Stimulated activated CD4-positive, alpha-beta T cell treated with anti-CD3 and anti-CD28 coated beads, Interleukin-15, amount 100 ng/mL, for 48 hours (primary cell): ENCODE measurements at regions not wholly inside any gene's neighbourhood (a gene's known extent, or its start where the extent isn't known, plus 50 kb on each side); places are given as distances from the start of the nearest gene placed in this dataset.

Source experiments
- DNase-seq, 2 donors: peaks; one replicate each; pipeline ENCODE4 v3.0.0-alpha.2; 2020; ENCODE audit warnings: low read depth in 2 of 2

DNA sequence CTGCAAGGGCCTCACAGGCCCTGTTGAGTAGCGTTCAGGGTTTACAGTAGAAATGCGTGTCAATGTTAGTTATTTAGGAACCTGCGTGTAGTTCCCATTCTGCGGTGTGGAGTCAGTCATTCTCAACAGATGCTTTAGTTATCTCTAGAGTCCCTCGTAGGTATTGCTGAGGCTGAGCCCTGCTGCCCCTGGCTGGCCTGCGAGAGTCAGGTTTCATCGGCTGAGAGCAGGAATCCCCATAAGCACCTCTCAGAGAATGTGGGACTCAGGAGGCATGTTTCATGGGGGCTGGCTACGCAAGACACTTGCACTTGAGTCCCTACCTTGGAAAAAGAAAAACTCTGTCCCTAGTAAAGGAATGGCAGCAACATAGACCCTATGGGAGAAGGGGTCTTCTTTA is 347.5 kb upstream of the ASIC2 start:
- no peak for DNase-seq

DNA sequence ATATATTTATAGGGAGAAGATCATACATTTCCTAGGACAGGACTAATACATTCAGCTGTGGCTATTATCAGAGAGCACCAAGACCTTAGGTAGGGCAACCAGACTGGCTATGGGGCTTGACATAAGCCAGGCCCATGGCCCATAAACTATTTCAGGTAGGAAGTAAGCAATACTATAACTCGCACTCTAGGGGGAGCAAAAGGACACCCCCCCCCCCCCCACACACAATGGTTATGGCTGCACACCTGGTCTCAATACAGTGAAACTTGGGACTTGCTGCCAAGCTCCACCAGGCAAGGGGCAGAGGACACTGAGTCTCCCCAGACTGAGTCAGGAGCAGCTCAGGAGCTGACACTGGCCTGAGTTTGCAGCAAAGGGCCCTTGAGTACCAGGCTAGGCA is 348.9 kb upstream of the ASIC2 start:
- no peak for DNase-seq

DNA sequence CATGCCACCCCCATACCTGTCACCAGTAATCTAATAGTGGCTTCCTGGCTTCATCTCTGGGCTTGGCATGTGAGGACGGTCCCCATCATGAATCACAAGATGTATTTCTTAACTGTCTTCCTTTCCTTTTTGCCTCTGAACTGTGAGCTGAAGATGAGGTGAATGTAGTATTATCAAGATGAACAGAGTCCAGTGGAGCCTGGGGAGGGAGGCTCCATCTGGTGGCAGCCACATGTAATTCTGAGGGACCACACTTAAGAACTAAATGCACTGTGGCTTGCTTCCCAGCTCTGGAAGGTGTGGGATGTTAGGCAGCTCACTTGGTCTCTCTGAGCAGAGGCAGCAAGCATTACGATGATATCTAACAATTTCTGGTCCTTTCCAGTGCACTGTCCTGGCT is 354.9 kb upstream of the ASIC2 start:
- no peak for DNase-seq

- no peak for DNase-seq
Measured at GRCh38 chr17:33650304-33650703, 357.2 kb upstream of the ASIC2 start.

DNA sequence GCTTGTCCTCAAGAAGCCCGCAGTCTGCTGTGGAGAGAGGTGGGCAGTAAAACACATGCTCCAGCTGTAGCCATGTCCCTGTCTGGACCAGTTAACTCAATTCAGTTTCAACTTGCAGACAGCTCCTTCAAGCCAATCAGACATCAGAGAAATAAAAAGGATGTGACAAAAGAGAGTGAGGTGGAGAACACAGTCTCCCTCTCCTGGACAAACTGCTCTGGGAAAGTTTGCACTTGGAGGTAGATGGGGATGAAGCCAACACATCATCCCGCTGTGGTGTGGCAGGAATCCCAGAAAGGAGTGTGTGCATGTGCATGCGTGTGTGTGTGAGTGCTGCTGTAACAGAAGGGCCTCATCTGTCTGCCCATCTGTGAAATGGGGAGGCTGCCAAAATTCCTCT is 358.6 kb upstream of the ASIC2 start:
- DNase-seq: no peak

- DNase-seq: no peak
Measured at GRCh38 chr17:33652731-33653398, 359.8 kb upstream of the ASIC2 start.

DNA sequence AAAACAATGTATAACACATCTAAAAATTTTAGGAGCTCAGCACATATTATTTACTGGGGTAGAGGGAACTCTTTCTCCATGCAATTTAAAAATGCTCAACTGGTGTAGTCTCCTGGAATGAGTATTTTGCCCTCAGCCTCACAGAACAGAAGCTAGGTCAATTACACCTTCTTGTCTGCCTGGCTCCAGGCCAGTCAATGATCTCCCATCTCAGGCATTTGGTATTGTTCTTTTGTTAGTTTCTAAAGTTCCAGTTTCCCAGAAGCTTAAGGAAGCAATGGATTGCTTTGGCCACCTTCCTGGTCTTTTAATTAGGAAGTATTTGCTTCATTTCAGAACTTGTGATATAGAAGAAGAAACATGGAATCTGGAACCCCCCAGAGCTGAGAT is 360.3 kb upstream of the ASIC2 start:
- no peak for DNase-seq

- DNase-seq: no peak
Measured at GRCh38 chr17:33657181-33657580, 364.1 kb upstream of the ASIC2 start.

GRCh38 chr17:33661975-33662374 is 368.9 kb upstream of the ASIC2 start:
- DNase-seq: no peak

- no peak for DNase-seq
Measured at GRCh38 chr17:33664116-33664840, 371.2 kb upstream of the ASIC2 start.

DNA sequence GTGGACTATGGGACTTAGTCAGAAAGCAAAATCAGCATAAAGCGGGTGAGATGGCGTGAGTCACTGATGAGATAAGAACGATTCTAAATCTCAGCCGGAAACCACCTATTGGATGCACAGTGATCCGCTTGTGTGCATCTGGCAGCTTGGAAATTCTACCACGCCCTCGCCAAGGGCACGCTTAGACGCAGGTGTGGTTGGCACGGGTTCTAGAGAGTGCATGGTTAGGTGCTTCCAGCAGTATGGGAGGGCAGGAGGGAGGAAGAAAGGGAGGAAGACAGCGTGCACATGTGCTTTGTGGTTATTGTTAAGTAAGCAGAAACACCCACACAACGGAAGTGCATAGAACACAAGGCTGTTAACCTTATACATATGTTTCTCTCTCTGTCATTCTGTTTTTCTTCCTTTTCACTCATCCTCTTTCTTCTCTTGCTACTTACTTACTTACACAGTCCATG is 374.0 kb upstream of the ASIC2 start:
- DNase-seq: peak; percentile 7 to 12

- DNase-seq: no peak
Measured at GRCh38 chr17:33667671-33668070, 374.6 kb upstream of the ASIC2 start.

GRCh38 chr17:33668516-33668915 is 375.4 kb upstream of the ASIC2 start:
- DNase-seq: no peak

GRCh38 chr17:33671491-33671890 is 378.4 kb upstream of the ASIC2 start:
- DNase-seq: no peak

DNA sequence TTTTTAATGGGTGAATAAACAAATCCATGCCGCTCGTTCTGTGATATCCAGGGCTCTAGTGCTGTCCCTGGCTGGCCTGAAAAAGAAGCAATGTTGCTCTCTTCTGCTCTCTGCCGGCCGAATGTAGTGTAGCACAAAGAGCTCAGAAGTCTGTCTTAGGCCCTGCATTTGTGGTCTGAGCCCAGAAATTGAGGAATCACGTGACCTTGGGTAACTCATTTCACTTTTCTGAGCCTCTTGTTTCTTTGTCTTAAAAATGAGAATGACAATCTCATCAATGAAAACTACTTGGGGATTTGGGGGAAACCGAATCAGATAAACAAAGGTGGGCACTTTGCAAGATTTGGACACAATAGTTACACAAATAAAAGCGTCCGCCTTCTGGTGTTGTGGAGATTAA is 381.6 kb upstream of the ASIC2 start:
- DNase-seq: peak; percentile 13 to 27

DNA sequence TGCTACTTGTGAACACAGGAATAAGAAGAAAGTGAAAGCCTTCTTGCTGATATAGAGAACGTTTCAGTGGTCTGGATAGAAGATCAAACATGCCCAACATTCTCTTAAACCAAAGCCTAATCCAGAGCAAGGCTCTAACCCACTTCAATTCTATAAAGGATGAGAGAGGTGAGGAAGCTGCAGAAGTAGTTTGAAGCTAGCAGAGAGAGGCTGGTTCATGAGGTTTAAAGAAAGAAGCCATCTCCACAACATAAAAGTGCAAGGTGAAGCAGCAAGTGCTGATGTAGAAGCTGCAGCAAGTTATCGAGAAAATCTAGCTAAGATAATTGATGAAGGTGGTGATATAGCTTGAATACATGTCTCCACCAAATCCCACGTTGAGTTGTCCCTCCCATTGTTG is 383.3 kb upstream of the ASIC2 start:
- no peak for DNase-seq

GRCh38 chr17:33679595-33679994 is 386.5 kb upstream of the ASIC2 start:
- no peak for DNase-seq

DNA sequence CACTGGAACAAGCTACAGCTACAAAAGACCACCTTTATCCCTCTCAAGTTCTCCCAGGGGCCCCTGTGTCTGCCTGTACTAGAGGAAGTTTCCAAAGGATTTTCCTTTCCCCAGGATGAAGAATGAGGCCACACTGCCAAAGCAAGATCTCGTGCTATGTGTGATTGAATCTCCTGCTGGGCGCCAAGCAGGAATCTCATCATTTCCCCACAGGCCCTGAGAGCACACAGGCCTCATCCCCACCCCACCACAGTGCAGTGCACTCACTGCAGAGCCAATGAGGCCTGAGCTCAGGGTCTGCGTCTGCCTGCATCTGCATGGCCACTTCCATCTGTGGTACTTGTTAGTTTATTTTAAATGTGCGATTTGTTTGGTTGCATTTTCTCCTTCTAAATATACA is 387.4 kb upstream of the ASIC2 start:
- no peak for DNase-seq

DNA sequence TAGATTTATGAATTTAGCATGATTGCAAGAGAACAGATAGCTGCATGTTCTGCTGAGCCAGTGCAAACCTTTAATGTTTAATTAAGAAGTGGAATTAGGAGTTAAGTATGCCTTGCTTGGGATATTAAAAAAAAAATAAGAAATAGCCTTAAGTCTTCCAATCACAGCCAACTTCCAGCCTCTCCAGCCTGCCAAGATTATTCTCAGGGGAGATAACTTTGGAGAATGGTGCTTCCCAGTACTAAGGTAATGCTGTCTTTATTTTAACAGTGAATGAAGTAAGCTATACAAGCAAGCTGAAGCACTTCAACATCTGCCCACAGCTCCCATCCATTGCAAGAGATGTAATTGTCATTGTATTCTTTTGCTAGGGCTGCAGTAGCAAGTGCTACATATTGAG is 389.5 kb upstream of the ASIC2 start:
- no peak for DNase-seq

- DNase-seq: no peak
Measured at GRCh38 chr17:33684735-33685134, 391.6 kb upstream of the ASIC2 start.

- peak in 1 of 2 donors; percentile 25 for DNase-seq
Measured at GRCh38 chr17:33686171-33686570, 393.1 kb upstream of the ASIC2 start.

DNA sequence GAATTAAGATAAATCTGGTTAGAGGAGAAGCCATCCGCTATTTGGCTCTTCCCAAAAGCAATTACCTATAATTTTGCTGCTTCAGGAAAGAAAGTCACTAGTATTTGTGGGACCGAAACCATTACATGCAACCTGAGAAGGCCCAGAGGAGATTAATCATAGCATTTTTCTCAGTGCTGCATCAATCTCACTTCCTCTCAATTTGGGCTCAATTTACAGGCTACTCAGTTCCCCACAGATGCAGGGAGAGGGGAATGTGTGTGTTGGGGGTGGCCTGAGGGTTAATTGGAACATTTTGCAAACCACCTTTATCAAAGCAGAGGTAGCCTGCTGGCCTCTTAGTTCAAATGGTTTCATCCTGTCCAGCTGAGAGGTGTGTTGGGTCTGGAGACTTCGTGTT is 394.7 kb upstream of the ASIC2 start:
- no peak for DNase-seq

GRCh38 chr17:33688771-33689170 is 395.7 kb upstream of the ASIC2 start:
- no peak for DNase-seq

GRCh38 chr17:33689725-33690124 is 396.6 kb upstream of the ASIC2 start:
- no peak for DNase-seq
